ENCODE measurements at regions not wholly inside any gene's neighbourhood (a gene's known extent, or its start where the extent isn't known, plus 50 kb on each side); places are given as distances from the start of the nearest gene placed in this dataset.
A peak's percentile ranks its signal among the peaks of the same experiment; 100 is the strongest.

DNA sequence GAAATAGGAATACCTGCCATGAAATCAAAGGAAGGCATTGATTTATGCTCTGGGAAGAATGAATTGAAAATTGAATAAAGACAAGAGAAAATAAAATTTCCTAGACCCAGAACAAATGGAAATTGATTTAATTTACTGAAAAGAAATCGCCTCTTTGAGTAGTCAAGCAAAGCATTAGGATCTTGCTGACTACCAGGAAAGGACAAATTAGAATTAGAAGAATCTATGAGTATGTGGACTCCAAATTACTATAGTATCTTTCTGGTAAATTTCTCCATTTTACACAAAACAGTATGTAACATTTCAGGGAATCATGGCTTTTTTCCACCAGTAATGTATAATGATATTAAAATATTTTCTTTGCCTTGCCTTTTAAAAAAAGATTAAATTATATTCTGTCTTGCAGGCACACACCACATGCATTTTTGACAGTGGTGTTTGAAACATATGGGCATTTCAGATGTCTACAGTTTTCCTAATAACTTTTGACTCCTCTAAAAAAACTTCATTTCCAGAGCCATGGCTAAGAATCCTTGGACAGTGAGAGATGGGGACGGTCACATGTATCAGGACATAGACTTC lies 768.7 kb upstream of the NRSN1 start:
- no peaks in the 10 kb centered on the region for H3K36me3 ChIP-seq (ENCODE audit: insufficient read depth, low read length)
- H3K4me3 ChIP-seq (ENCODE audit: low read length): no peak overlapping the region
- H4K20me1 ChIP-seq (ENCODE audit: insufficient read depth): no peaks in the 10 kb centered on the region
- H3F3A ChIP-seq (ENCODE audit: insufficient read depth, low read length, poor library complexity, severe bottlenecking): no peaks in the 10 kb centered on the region
- H3K9ac ChIP-seq (ENCODE audit: low read length): no peak overlapping the region
- no peak overlapping the region for H3K27ac ChIP-seq (ENCODE audit: low read length)
- no peak overlapping the region for H3K4me2 ChIP-seq (ENCODE audit: low read length)
- H3K79me2 ChIP-seq (replicated peaks; ENCODE audit: insufficient read depth, low read length): no peaks in the 10 kb centered on the region
- H2AFZ ChIP-seq (ENCODE audit: low read depth, low read length): no peak overlapping the region
- H3K27me3 ChIP-seq (ENCODE audit: insufficient read depth, low read depth, low read length): no peaks in the 10 kb centered on the region
- TF ChIP-seq EP300 (conservative IDR thresholded peaks at IDR 0.05; ENCODE audit: poor library complexity, severe bottlenecking): no peak
- TF ChIP-seq, protein P1, sequence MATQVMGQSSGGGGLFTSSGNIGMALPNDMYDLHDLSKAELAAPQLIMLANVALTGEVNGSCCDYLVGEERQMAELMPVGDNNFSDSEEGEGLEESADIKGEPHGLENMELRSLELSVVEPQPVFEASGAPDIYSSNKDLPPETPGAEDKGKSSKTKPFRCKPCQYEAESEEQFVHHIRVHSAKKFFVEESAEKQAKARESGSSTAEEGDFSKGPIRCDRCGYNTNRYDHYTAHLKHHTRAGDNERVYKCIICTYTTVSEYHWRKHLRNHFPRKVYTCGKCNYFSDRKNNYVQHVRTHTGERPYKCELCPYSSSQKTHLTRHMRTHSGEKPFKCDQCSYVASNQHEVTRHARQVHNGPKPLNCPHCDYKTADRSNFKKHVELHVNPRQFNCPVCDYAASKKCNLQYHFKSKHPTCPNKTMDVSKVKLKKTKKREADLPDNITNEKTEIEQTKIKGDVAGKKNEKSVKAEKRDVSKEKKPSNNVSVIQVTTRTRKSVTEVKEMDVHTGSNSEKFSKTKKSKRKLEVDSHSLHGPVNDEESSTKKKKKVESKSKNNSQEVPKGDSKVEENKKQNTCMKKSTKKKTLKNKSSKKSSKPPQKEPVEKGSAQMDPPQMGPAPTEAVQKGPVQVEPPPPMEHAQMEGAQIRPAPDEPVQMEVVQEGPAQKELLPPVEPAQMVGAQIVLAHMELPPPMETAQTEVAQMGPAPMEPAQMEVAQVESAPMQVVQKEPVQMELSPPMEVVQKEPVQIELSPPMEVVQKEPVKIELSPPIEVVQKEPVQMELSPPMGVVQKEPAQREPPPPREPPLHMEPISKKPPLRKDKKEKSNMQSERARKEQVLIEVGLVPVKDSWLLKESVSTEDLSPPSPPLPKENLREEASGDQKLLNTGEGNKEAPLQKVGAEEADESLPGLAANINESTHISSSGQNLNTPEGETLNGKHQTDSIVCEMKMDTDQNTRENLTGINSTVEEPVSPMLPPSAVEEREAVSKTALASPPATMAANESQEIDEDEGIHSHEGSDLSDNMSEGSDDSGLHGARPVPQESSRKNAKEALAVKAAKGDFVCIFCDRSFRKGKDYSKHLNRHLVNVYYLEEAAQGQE (IDR thresholded peaks at IDR 0.05; ENCODE audit: borderline replicate concordance): no peak
- TF ChIP-seq, protein P2, sequence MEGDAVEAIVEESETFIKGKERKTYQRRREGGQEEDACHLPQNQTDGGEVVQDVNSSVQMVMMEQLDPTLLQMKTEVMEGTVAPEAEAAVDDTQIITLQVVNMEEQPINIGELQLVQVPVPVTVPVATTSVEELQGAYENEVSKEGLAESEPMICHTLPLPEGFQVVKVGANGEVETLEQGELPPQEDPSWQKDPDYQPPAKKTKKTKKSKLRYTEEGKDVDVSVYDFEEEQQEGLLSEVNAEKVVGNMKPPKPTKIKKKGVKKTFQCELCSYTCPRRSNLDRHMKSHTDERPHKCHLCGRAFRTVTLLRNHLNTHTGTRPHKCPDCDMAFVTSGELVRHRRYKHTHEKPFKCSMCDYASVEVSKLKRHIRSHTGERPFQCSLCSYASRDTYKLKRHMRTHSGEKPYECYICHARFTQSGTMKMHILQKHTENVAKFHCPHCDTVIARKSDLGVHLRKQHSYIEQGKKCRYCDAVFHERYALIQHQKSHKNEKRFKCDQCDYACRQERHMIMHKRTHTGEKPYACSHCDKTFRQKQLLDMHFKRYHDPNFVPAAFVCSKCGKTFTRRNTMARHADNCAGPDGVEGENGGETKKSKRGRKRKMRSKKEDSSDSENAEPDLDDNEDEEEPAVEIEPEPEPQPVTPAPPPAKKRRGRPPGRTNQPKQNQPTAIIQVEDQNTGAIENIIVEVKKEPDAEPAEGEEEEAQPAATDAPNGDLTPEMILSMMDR (IDR thresholded peaks at IDR 0.05; ENCODE audit: poor library complexity, severe bottlenecking): no peak
- no peak for TF ChIP-seq SMC3 (conservative IDR thresholded peaks at IDR 0.05; ENCODE audit: poor library complexity)
- TF ChIP-seq TAF1 (IDR thresholded peaks at IDR 0.05; ENCODE audit: low read depth): no peak
- TF ChIP-seq POLR2AphosphoS5 (IDR thresholded peaks at IDR 0.05): no peak
- no peak for TF ChIP-seq EZH2 (IDR thresholded peaks at IDR 0.05; ENCODE audit: borderline replicate concordance, insufficient read depth, low read length, poor library complexity, severe bottlenecking)
- no peak for TF ChIP-seq MXI1 (conservative IDR thresholded peaks at IDR 0.05; ENCODE audit: poor library complexity, severe bottlenecking)
- no peak for TF ChIP-seq RAD21 (conservative IDR thresholded peaks at IDR 0.05)
- H3K9me2 ChIP-seq (ENCODE audit: insufficient read depth, low read length): no peaks in the 10 kb centered on the region
- H3K9me3 ChIP-seq (ENCODE audit: low read length): no peaks in the 10 kb centered on the region

DNA sequence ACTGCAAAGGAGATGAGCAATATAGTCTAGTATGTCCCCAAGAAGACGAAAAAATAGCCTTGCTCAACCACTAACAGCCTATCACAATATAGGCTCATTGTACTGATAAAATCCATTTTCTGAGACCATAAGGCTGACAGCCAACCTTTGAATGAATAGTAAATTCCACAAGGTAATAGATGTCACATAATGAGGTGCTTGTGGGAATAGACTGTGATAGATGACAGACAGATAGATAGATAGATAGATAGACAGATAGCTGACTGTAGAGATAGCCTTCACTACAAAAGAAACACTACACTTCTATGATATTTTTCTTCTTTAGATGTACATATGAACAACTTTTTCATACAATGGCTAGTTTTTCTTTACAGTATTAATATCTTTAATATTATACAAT lies 760.3 kb upstream of the NRSN1 start:
- H3K4me3 ChIP-seq (ENCODE audit: low read length): no peak overlapping the region
- H3F3A ChIP-seq (ENCODE audit: insufficient read depth, low read length, poor library complexity, severe bottlenecking): no peaks in the 10 kb centered on the region
- H2AFZ ChIP-seq (ENCODE audit: low read depth, low read length): no peak overlapping the region
- no peak for TF ChIP-seq SMC3 (conservative IDR thresholded peaks at IDR 0.05; ENCODE audit: poor library complexity)
- TF ChIP-seq EP300 (conservative IDR thresholded peaks at IDR 0.05; ENCODE audit: poor library complexity, severe bottlenecking): peak; percentile 97
- peak; percentile 70 for TF ChIP-seq POLR2AphosphoS5 (IDR thresholded peaks at IDR 0.05)
- TF ChIP-seq EZH2 (IDR thresholded peaks at IDR 0.05; ENCODE audit: borderline replicate concordance, insufficient read depth, low read length, poor library complexity, severe bottlenecking): no peak
- TF ChIP-seq RAD21 (conservative IDR thresholded peaks at IDR 0.05): peak; percentile 33
- H3K79me2 ChIP-seq (replicated peaks; ENCODE audit: insufficient read depth, low read length): no peaks in the 10 kb centered on the region
- no peaks in the 10 kb centered on the region for H3K9me2 ChIP-seq (ENCODE audit: insufficient read depth, low read length)
- no peaks in the 10 kb centered on the region for H3K27me3 ChIP-seq (ENCODE audit: insufficient read depth, low read depth, low read length)
- no peaks in the 10 kb centered on the region for H3K36me3 ChIP-seq (ENCODE audit: insufficient read depth, low read length)
- no peak overlapping the region for H3K4me2 ChIP-seq (ENCODE audit: low read length)
- no peak overlapping the region for H3K9ac ChIP-seq (ENCODE audit: low read length)
- no peaks in the 10 kb centered on the region for H4K20me1 ChIP-seq (ENCODE audit: insufficient read depth)
- H3K9me3 ChIP-seq (ENCODE audit: low read length): no peaks in the 10 kb centered on the region
- H3K27ac ChIP-seq (ENCODE audit: low read length): peak overlapping the region; percentile 44

Data from neural cell (in vitro differentiated cells).